Adipocyte (in vitro differentiated cells): ENCODE measurements at regions not wholly inside any gene's neighbourhood (a gene's known extent, or its start where the extent isn't known, plus 50 kb on each side); places are given as distances from the start of the nearest gene placed in this dataset.
A peak's percentile ranks its signal among the peaks of the same experiment; 100 is the strongest.

Experiments used
- DNase-seq: peaks from one replicate; pipeline ENCODE4 v3.0.0-alpha.2; 2015; ENCODE audit warnings: low read depth
- H3K27me3 ChIP-seq: replicated peaks from 2 replicates; pipeline ENCODE4 v1.7.0; 2013; ENCODE audit warnings: mild to moderate bottlenecking, low read length, moderate library complexity; ENCODE audit not compliant: control insufficient read depth, insufficient read depth
- H3K36me3 ChIP-seq: 2 replicates; pipeline ENCODE4 v1.7.0; 2013; ENCODE audit warnings: low read length, mild to moderate bottlenecking, moderate library complexity; ENCODE audit not compliant: control insufficient read depth, insufficient read depth, severe bottlenecking
- H3K4me1 ChIP-seq: 2 replicates; pipeline ENCODE4 v1.7.0; 2013; ENCODE audit warnings: mild to moderate bottlenecking, low read length, moderate library complexity; ENCODE audit not compliant: control insufficient read depth, insufficient read depth
- H3K4me3 ChIP-seq: 2 replicates; pipeline ENCODE4 v1.7.0; 2013; ENCODE audit warnings: mild to moderate bottlenecking, low read length, moderate library complexity
- H3K9ac ChIP-seq: 2 replicates; pipeline ENCODE4 v1.7.0; 2013; ENCODE audit warnings: mild to moderate bottlenecking, low read length, moderate library complexity
- H3K9me3 ChIP-seq: 2 replicates; pipeline ENCODE4 v1.7.0; 2013; ENCODE audit warnings: mild to moderate bottlenecking, low read length, moderate library complexity; ENCODE audit not compliant: control insufficient read depth

- peaks cover 26% of the 10 kb centered on the region for H3K4me1 ChIP-seq
- DNase-seq: peak; percentile 95
- H3K9ac ChIP-seq: peak overlapping the region; percentile 44
- peaks cover 6% of the 10 kb centered on the region for H3K9me3 ChIP-seq
- no peaks in the 10 kb centered on the region for H3K27me3 ChIP-seq
- H3K36me3 ChIP-seq: no peaks in the 10 kb centered on the region
- no peak overlapping the region for H3K4me3 ChIP-seq
Measured at GRCh38 chr20:17843246-17844132, 125.1 kb downstream of the SNX5 start.

GRCh38 chr20:17841751-17842215 lies 126.8 kb downstream of the SNX5 start:
- Histone ChIP-seq H3K36me3 (no peaks in the 10 kb centered on the region), H3K4me1 (peaks cover 31% of the 10 kb centered on the region), H3K9me3 (peaks cover 6% of the 10 kb centered on the region), H3K27me3 (no peaks in the 10 kb centered on the region), H3K4me3 (no peak overlapping the region), H3K9ac (peak overlapping the region; percentile 44)
- DNase-seq: peak; percentile 54

GRCh38 chr20:17840423-17840822 lies 128.2 kb downstream of the SNX5 start:
- H3K9ac ChIP-seq: no peak overlapping the region
- H3K36me3 ChIP-seq: no peaks in the 10 kb centered on the region
- H3K4me1 ChIP-seq: peaks cover 44% of the 10 kb centered on the region
- DNase-seq: no peak
- H3K4me3 ChIP-seq: no peak overlapping the region
- peaks cover 6% of the 10 kb centered on the region for H3K9me3 ChIP-seq
- H3K27me3 ChIP-seq: no peaks in the 10 kb centered on the region

- no peak overlapping the region for H3K4me3 ChIP-seq
- no peaks in the 10 kb centered on the region for H3K36me3 ChIP-seq
- DNase-seq: no peak
- H3K4me1 ChIP-seq: peaks cover 53% of the 10 kb centered on the region
- no peak overlapping the region for H3K9ac ChIP-seq
- no peaks in the 10 kb centered on the region for H3K27me3 ChIP-seq
- peaks cover 6% of the 10 kb centered on the region for H3K9me3 ChIP-seq
Measured at GRCh38 chr20:17838921-17839320, 129.7 kb downstream of the SNX5 start.

- no peak for DNase-seq
- Histone ChIP-seq H3K4me3 (no peak overlapping the region), H3K9me3 (peaks cover 6% of the 10 kb centered on the region), H3K9ac (peak overlapping the region; percentile 71), H3K4me1 (peaks cover 37% of the 10 kb centered on the region), H3K27me3 (no peaks in the 10 kb centered on the region), H3K36me3 (no peaks in the 10 kb centered on the region)
Measured at GRCh38 chr20:17837179-17837578, 131.4 kb downstream of the SNX5 start.

GRCh38 chr20:17836303-17836861 lies 132.2 kb downstream of the SNX5 start:
- H3K27me3 ChIP-seq: no peaks in the 10 kb centered on the region
- H3K9me3 ChIP-seq: peaks cover 6% of the 10 kb centered on the region
- H3K36me3 ChIP-seq: no peaks in the 10 kb centered on the region
- DNase-seq: peak; percentile 92
- peak overlapping the region; percentile 67 for H3K4me3 ChIP-seq
- H3K9ac ChIP-seq: peak overlapping the region; percentile 71
- H3K4me1 ChIP-seq: peaks cover 30% of the 10 kb centered on the region

GRCh38 chr20:17835934-17836300 lies 132.7 kb downstream of the SNX5 start:
- Histone ChIP-seq H3K4me1 (peaks cover 28% of the 10 kb centered on the region), H3K4me3 (peak overlapping the region; percentile 67), H3K36me3 (no peaks in the 10 kb centered on the region), H3K27me3 (no peaks in the 10 kb centered on the region), H3K9ac (peak overlapping the region; percentile 71), H3K9me3 (peaks cover 6% of the 10 kb centered on the region)
- DNase-seq: no peak

- Histone ChIP-seq H3K36me3 (no peaks in the 10 kb centered on the region), H3K4me3 (peak overlapping the region; percentile 67), H3K27me3 (no peaks in the 10 kb centered on the region), H3K9me3 (peaks cover 2% of the 10 kb centered on the region), H3K9ac (peak overlapping the region; percentile 71), H3K4me1 (peaks cover 28% of the 10 kb centered on the region)
- DNase-seq: peak; percentile 91
Measured at GRCh38 chr20:17835240-17835933, 133.2 kb downstream of the SNX5 start.

- H3K9ac ChIP-seq: no peak overlapping the region
Measured at GRCh38 chr20:17834804-17835203, 133.8 kb downstream of the SNX5 start.

GRCh38 chr20:17833036-17833674 lies 133.4 kb downstream of the BANF2 start:
- Histone ChIP-seq H3K9ac (no peak overlapping the region), H3K4me3 (no peak overlapping the region), H3K9me3 (no peaks in the 10 kb centered on the region), H3K4me1 (peaks cover 28% of the 10 kb centered on the region), H3K27me3 (no peaks in the 10 kb centered on the region), H3K36me3 (no peaks in the 10 kb centered on the region)
- DNase-seq: no peak

More at GRCh38 chr20:17834804-17835203, 133.8 kb downstream of the SNX5 start:
- H3K4me1 ChIP-seq: peaks cover 28% of the 10 kb centered on the region
- H3K9me3 ChIP-seq: no peaks in the 10 kb centered on the region
- H3K36me3 ChIP-seq: no peaks in the 10 kb centered on the region
- peak overlapping the region; percentile 67 for H3K4me3 ChIP-seq
- no peaks in the 10 kb centered on the region for H3K27me3 ChIP-seq
- DNase-seq: no peak
